ENCODE measurements at regions not wholly inside any gene's neighbourhood (a gene's known extent, or its start where the extent isn't known, plus 50 kb on each side); places are given as distances from the start of the nearest gene placed in this dataset.

DNA sequence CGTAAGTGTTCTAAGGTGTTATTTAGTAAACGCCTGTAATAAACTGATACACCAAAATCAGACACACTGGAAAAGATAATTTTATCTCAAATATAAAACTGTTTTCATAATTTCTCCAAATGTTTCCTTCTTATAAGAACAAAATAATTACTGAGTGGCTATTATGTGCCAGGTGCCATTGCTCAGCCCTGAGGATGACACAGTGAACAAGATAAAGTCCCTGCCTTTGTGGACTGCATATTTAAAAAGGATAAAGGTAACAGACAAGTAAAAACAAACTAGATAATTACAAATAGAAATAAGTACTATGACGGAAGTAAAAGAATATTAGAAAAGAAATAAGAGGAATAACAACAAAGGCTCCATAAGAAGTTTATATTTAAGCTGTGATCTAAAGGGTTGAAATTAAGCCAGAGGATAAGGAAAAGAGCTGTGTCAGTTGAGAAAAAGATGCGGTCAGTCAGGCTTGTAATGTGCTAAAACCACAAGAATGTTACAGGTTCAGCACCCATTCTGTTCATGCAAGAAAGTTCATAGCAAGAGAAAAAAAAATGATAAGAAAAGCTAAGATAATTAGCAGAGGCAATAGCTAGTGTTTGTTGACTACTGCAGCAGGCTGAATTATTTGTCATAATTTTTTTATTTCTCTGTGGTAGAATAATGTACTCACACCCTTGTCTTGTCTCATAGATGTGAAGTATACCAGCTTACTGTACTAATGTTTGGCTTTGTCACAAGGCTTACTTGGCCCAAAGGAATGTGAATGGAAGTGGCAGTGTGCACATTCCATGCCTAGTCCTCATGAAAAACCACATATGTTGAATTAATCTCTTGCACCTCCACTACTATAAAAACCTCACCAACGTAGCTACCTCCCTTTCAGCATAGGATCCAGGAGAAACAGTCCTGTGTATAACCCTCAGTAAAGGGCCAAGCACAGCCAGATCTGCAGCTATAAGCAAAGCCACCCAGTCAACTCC, 75.1 kb downstream of the CRPPA start:
- Mint-ChIP-seq H3K4me1 (peaks cover 9% of the 10 kb centered on the region), H3K27ac (no peak overlapping the region), H3K9me3 (peaks cover 32% of the 10 kb centered on the region)

DNA sequence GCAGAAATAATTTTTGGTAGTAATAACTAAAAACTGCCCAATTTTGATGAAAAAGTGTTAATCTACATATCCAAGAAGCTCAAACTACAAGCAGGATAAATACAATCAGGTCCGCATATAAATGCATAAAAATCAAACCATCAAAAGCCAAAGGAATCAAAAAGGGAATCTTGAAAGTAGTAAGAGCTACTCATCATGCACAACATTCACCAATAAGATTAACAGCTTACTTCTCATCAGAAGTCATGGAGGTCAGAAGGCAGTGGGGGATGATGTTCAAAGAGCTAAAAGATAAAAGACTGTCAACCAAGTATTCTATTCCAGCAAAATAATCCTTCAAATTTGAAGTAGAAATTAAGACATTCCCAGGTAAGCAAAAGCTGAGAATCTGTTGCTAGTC, 76.4 kb downstream of the CRPPA start:
- peaks cover 13% of the 10 kb centered on the region for H3K36me3 Mint-ChIP-seq
- no peak for DNase-seq
- H3K27me3 Mint-ChIP-seq: no peaks in the 10 kb centered on the region
- no peak overlapping the region for H3K4me3 Mint-ChIP-seq
- no peak overlapping the region for H3K27ac Mint-ChIP-seq
- peaks cover 22% of the 10 kb centered on the region for H3K9me3 Mint-ChIP-seq
- peaks cover 5% of the 10 kb centered on the region for H3K4me1 Mint-ChIP-seq

More for the DNA sequence above, 75.1 kb downstream of the CRPPA start:
- H3K36me3 Mint-ChIP-seq: peaks cover 18% of the 10 kb centered on the region
- no peak overlapping the region for H3K4me3 Mint-ChIP-seq
- no peak for DNase-seq
- H3K27me3 Mint-ChIP-seq: no peaks in the 10 kb centered on the region

DNA sequence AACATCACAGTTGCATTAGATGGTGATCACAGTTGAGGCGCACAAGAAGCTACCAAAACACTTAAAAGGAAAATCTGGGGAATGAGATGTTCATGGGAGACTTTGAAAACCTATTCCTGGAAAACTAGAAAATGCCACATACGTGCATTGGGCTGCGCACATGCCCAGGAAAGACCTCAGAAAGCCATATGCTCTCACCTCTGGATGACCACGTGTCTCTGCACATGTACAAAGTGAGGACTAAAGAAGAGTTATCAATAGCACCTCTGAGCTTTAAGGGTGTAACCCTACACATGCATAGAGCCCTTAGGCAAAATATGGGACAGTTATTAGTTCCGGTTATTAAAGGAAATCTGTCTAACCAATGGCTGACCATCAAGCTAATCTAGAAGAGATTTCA, 77.7 kb downstream of the CRPPA start:
- Mint-ChIP-seq H3K36me3 (peaks cover 3% of the 10 kb centered on the region), H3K9me3 (peaks cover 13% of the 10 kb centered on the region), H3K4me1 (peaks cover 5% of the 10 kb centered on the region), H3K27ac (no peak overlapping the region), H3K27me3 (no peaks in the 10 kb centered on the region), H3K4me3 (no peak overlapping the region)
- no peak for DNase-seq

DNA sequence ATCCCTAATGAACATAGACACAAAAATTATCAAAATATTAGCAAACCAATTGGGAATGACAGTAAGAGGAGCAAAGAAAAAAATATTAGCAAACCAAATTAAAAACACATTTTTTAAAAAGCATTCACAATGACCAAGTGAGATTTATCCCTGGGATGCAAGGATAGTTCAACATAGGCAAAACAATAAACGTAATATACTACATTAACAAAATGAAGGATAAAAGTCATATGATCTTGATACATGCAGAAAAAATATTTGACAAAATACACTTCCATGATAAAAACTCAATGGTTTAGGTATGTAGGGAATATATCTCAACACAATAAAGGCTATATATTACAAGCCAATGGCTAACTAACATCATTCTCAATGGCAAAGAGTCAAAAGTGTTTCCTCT, 83.3 kb downstream of the CRPPA start:
- no peak overlapping the region for H3K27ac Mint-ChIP-seq
- no peaks in the 10 kb centered on the region for H3K27me3 Mint-ChIP-seq
- no peak for DNase-seq
- no peak overlapping the region for H3K4me3 Mint-ChIP-seq
- peaks cover 15% of the 10 kb centered on the region for H3K36me3 Mint-ChIP-seq
- H3K9me3 Mint-ChIP-seq: peaks cover 29% of the 10 kb centered on the region
- H3K4me1 Mint-ChIP-seq: peaks cover 2% of the 10 kb centered on the region

DNA sequence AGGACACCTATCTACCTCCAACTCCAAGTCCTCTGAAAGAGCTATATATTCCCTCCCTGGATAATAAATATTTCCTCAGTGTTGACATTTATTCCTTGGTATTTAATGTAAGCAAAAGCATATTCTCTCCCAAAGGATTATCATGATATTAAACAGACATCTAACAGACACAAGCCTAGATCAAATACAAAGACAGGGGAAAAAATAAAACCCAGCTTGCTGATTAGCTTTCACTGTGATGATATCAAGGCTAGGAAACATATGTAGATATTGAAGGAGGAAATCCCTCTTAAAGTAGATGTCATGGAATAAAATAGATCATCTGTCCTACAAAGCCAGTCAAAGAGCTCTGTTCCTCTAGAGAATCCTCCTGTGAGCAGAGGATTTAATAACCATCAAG, 95.2 kb downstream of the CRPPA start:
- Mint-ChIP-seq H3K4me1 (no peaks in the 10 kb centered on the region), H3K9me3 (no peaks in the 10 kb centered on the region), H3K27me3 (no peaks in the 10 kb centered on the region), H3K27ac (no peak overlapping the region), H3K4me3 (no peak overlapping the region), H3K36me3 (peaks cover 1% of the 10 kb centered on the region)
- no peak for DNase-seq

DNA sequence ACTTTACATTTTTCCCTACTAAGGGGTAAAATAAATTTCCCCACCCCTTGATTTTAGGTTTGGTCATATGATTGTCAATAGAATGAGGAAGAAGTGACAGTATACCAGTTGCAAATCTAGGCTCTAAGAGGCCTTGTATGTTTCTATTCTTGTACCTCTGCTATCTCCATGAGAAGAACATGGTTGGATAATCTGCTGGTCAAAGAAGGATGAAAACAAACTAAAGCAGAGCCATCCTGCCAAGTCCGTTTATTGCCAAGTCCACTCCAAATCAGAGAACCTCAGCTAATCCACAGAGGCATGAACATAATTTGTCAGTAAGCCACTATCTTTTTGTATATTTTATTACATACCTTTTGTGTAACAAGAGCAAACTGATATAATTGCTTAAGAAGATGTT, 98.0 kb downstream of the CRPPA start:
- no peak for DNase-seq
- Mint-ChIP-seq H3K36me3 (peaks cover 1% of the 10 kb centered on the region), H3K27me3 (no peaks in the 10 kb centered on the region), H3K27ac (no peak overlapping the region), H3K4me3 (no peak overlapping the region), H3K9me3 (no peaks in the 10 kb centered on the region), H3K4me1 (no peaks in the 10 kb centered on the region)

DNA sequence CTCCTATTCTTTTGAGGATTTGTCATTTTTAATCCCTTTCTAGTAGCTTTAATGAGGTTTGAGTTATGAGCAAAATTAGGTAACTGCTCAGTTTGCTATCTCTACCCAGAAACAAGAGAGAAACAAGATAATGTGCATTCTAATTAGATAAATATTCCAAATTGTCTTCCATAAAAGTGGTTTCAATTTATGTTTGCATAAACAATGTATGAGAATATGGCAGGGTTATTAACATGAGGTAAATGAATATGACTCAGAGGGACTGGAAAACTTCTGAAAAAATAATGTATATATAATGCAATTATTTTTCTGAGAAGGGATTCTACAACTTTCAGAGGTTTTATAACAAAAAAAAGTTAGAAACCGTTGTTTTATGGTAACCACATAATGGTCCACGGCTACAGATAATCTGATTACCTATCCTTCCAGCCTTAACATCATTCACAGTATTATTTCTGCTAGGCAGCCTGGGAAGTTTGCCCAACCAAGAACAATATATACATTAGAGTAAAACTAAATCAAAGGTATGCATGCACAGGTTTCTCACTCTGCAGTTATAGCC, 101.2 kb downstream of the CRPPA start:
- Mint-ChIP-seq H3K4me3 (no peak overlapping the region), H3K36me3 (peaks cover 1% of the 10 kb centered on the region), H3K27ac (no peak overlapping the region), H3K9me3 (no peaks in the 10 kb centered on the region), H3K27me3 (no peaks in the 10 kb centered on the region), H3K4me1 (no peaks in the 10 kb centered on the region)
- DNase-seq: no peak

DNA sequence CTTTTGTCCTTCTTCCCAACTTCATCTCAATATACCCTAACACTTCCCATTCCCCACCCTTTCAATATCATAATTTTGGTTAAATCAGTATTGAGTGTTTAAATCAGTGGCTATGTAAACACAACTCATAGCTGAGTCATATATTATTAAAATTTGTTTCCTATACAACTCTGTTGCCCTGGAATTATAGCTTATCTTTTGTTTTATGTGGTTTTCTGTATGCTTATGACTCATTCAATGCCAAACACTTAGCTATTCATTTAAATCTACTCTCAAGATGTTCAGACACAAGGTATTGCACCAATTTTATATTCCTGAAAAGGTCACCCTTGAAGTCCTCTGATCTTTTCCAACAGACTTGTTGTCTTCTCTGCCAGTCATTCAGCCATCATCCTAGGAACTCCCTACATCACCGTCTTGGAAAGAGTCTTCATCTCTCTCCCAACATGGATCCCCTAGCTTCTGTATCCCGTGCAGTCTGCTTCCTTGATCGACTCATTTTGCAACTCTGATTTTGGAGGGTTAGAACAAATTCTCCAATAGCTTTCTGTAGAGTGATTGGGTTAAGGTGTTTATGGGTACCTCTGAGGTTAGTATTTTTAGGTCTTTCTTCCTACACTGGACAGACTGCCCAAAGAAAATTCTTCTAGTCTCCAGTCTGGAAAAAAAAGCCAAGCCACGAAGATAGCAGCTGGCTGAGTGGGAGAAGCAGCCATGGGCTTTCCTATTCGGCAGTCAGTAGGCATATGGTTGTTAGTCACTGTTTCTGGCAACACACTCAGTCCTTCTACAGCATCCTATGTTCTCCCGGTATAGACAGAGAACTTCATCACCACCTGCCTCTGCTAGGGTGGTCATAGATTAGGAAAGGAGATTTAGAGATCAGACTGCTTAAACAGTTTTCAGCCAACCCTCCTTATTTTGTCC, 102.1 kb downstream of the CRPPA start:
- Mint-ChIP-seq H3K27me3 (no peaks in the 10 kb centered on the region), H3K4me3 (no peak overlapping the region), H3K9me3 (no peaks in the 10 kb centered on the region), H3K4me1 (no peaks in the 10 kb centered on the region), H3K36me3 (peaks cover 1% of the 10 kb centered on the region), H3K27ac (no peak overlapping the region)
- DNase-seq: no peak

DNA sequence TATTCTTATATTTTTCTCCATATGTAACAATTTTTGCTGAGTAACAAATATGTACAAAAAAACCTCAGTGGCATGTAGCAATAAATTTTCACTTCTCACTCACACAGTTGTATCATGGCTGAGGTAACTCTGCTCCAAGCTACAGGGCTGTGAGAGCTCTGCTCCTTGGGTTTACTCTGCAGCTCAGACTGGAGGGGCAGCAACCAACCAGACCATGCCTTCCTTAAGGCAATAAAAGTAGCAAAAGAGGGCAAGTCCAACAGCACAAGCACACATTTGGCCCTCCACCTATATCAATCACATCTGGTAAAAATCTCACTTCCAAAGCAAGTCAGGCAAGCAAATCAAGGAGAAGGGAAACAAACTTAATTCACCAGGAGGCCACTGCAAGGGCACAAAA, 102.9 kb downstream of the CRPPA start:
- H3K27ac Mint-ChIP-seq: no peak overlapping the region

DNA sequence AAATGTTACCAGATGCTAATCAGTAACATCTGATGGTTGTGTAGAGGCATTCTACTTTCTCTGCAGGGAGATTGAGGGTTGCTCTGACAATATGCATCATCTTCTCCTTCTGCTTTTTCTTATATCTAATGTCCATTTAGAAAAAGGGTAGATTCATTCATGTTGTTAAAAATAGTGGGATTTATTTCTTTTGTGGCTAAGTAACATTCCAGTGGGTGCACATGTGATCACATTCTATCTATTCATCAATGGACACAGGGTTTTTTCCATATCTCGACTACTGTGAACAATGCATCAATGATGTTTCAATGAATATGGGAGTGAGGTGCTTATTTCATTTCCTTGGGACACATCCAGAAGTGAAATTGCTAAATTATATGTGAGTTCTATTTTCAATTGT, 103.9 kb downstream of the CRPPA start:
- Mint-ChIP-seq H3K27me3 (no peaks in the 10 kb centered on the region), H3K36me3 (no peaks in the 10 kb centered on the region), H3K9me3 (no peaks in the 10 kb centered on the region), H3K4me1 (no peaks in the 10 kb centered on the region), H3K4me3 (no peak overlapping the region), H3K27ac (no peak overlapping the region)
- DNase-seq: no peak

More for the DNA sequence above, 102.9 kb downstream of the CRPPA start:
- no peak for DNase-seq
- Mint-ChIP-seq H3K36me3 (peaks cover 1% of the 10 kb centered on the region), H3K27me3 (no peaks in the 10 kb centered on the region), H3K4me1 (no peaks in the 10 kb centered on the region), H3K4me3 (no peak overlapping the region), H3K9me3 (no peaks in the 10 kb centered on the region)

DNA sequence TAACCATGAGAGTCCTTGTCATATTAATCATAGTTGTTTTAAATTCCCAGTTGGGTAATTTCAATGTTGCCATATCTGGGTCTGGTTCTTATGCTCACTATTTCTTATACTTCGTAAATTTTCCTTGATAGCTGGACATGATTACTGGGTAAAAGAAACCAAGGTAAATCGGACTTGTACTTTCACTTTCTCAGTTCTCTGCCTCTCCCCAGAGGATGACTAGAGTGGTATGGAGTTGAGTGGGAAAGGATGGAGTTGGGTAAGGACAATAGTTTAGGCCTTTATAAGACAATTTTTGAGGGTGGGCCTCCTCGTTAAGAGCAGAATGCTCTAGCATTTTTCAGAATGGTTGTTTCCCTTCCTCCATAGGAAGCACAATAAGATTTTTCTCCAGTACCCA, 106.1 kb downstream of the CRPPA start:
- Mint-ChIP-seq H3K27me3 (no peaks in the 10 kb centered on the region), H3K9me3 (no peaks in the 10 kb centered on the region), H3K4me1 (no peaks in the 10 kb centered on the region), H3K4me3 (no peak overlapping the region), H3K27ac (no peak overlapping the region), H3K36me3 (no peaks in the 10 kb centered on the region)
- DNase-seq: no peak

DNA sequence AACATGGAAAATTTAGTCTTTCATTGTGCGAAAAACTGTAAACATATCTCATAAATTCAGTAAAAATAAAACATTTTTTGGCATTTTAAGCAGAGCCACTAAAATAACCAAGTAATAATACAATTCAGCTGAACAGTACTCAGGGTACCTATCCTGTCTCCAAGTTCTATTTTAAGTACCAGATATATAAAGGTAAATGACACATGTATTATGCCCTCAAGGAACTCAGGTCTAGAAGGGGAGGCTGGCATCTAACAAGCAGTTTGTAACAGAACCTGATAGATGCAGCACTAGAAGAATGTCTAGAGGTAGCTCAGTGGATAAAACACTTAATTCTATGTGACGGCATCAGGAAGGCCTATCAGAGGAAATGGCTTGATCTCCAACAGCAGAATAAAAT, 112.2 kb downstream of the CRPPA start:
- no peak for DNase-seq
- Mint-ChIP-seq H3K4me3 (no peak overlapping the region), H3K9me3 (no peaks in the 10 kb centered on the region), H3K27ac (no peak overlapping the region), H3K27me3 (no peaks in the 10 kb centered on the region), H3K36me3 (no peaks in the 10 kb centered on the region), H3K4me1 (no peaks in the 10 kb centered on the region)

DNA sequence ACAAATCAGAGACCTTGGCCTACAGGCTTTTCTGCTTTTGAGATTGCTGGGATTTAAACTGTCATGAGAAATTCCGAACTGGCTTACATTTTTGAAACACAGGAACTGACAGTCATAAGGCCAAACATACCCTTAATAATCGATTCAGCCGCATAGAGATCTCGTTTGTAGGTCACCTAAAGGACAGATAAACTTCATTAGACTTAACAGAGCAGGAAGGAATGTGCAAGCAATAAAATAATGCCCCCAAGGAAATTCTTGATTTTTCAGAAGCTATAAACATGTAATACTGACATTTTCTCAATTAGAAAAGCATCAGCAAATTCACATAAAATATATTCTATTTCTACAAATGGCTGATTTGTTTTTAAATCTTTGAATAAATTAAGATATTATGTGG, 120.0 kb downstream of the CRPPA start:
- no peak for DNase-seq
- H3K27me3 Mint-ChIP-seq: no peaks in the 10 kb centered on the region
- peaks cover 6% of the 10 kb centered on the region for H3K4me1 Mint-ChIP-seq
- H3K36me3 Mint-ChIP-seq: no peaks in the 10 kb centered on the region
- no peak overlapping the region for H3K4me3 Mint-ChIP-seq
- no peak overlapping the region for H3K27ac Mint-ChIP-seq
- no peaks in the 10 kb centered on the region for H3K9me3 Mint-ChIP-seq

DNA sequence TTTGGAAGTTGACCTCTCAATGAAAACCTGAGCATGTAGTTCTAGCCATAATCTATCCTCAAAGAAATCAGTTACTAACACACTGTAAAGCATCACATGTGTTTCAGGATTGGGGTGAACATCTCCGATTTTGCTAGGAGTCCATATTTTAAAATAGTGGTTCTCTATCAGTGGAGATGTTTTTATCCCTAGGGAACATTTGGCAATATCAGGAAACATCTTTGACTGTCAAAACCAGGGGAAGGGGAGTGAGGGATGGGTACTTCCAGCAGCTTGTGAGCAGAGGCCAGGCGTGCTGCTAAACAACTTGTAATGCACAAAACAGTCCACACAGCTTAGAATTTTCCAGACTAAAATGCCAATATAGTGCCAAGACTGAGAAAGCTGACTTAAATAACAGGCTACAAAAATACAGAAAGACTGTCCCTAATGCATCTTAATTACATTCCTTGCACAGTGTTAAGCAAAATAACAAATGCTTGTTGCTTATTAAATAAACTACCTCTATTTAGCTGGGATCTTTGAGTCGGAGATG, 120.9 kb downstream of the CRPPA start:
- Mint-ChIP-seq H3K4me3 (no peak overlapping the region), H3K27me3 (no peaks in the 10 kb centered on the region)

DNA sequence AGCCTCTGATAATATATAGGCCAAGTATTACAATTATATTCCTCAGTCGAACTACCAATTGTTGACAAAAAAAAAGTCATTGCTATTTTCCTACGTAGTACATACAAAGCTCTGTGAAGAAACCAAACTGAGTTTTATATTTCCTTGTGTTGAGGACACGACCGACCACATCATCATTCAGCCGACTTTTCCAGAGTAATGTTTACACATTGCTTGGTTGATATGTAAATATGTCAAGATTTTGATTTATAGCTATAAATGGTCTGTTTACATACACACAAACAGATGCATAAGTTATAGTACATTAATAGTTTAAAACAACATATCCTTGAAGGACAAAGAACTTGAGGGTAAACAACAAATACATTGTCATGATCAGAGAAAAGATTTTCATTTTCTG, 121.5 kb downstream of the CRPPA start:
- no peak overlapping the region for H3K27ac Mint-ChIP-seq
- no peak for DNase-seq
- H3K36me3 Mint-ChIP-seq: no peaks in the 10 kb centered on the region
- no peaks in the 10 kb centered on the region for H3K9me3 Mint-ChIP-seq
- peaks cover 6% of the 10 kb centered on the region for H3K4me1 Mint-ChIP-seq
- no peaks in the 10 kb centered on the region for H3K27me3 Mint-ChIP-seq
- no peak overlapping the region for H3K4me3 Mint-ChIP-seq

More for the DNA sequence above, 120.9 kb downstream of the CRPPA start:
- Mint-ChIP-seq H3K36me3 (no peaks in the 10 kb centered on the region), H3K4me1 (peaks cover 6% of the 10 kb centered on the region), H3K9me3 (no peaks in the 10 kb centered on the region), H3K27ac (no peak overlapping the region)
- no peak for DNase-seq

All from activated naive CD8-positive, alpha-beta T cell treated with anti-CD3 and anti-CD28 coated beads for 36 hours (primary cell).